Astrocyte of the hippocampus (primary cell): ENCODE measurements at regions not wholly inside any gene's neighbourhood (a gene's known extent, or its start where the extent isn't known, plus 50 kb on each side); places are given as distances from the start of the nearest gene placed in this dataset.

Experiments
- DNase-seq: peaks from one replicate; pipeline ENCODE4 v3.0.0; 2011; ENCODE audit warnings: low read depth, low spot score

- no peak for DNase-seq
These were observed 52.3 kb upstream of the PIP4K2A start for GRCh38 chr10:22766693-22767092.

GRCh38 chr10:22765660-22766547 is 51.5 kb upstream of the PIP4K2A start:
- DNase-seq: no peak

- DNase-seq: no peak
These were observed 50.3 kb upstream of the PIP4K2A start for GRCh38 chr10:22764639-22765038.
